GM03348 (cell line): ENCODE measurements at regions not wholly inside any gene's neighbourhood (a gene's known extent, or its start where the extent isn't known, plus 50 kb on each side); places are given as distances from the start of the nearest gene placed in this dataset.
"Not testable (repeated sequence)": the region's sequence is repeated elsewhere in the genome, so short reads cannot be mapped to it uniquely, and the experiment has no call there.

Experiments used
- DNase-seq: peaks from one replicate; pipeline ENCODE4 v3.0.0; 2012; ENCODE audit warnings: low spot score

GRCh38 chr7:106562711-106563366, 98.1 kb downstream of the CCDC71L start:
- DNase-seq, result no peak

GRCh38 chr7:106561666-106562411, 99.1 kb downstream of the CCDC71L start:
- no peak for DNase-seq

GRCh38 chr7:106561151-106561550, 99.8 kb downstream of the CCDC71L start:
- no peak for DNase-seq

- no peak for DNase-seq
These were observed 100.5 kb downstream of the CCDC71L start for GRCh38 chr7:106560482-106560881.

- not testable (repeated sequence) for DNase-seq
These were observed 104.7 kb downstream of the CCDC71L start for GRCh38 chr7:106556244-106556643.

GRCh38 chr7:106554623-106555022, 106.3 kb downstream of the CCDC71L start:
- DNase-seq, result not testable (repeated sequence)

GRCh38 chr7:106553446-106553836, 107.5 kb downstream of the CCDC71L start:
- no peak for DNase-seq

- DNase-seq, result no peak
These were observed 108.1 kb downstream of the CCDC71L start for GRCh38 chr7:106552645-106553445.

- no peak for DNase-seq
These were observed 109.0 kb downstream of the CCDC71L start for GRCh38 chr7:106551936-106552335.

- DNase-seq, result no peak
These were observed 112.5 kb downstream of the CCDC71L start for GRCh38 chr7:106548491-106548890.

GRCh38 chr7:106545275-106545674, 115.7 kb downstream of the CCDC71L start:
- no peak for DNase-seq

- DNase-seq, result no peak
These were observed 117.7 kb downstream of the CCDC71L start for GRCh38 chr7:106543221-106543757.

- peak; percentile 84 for DNase-seq
These were observed 118.3 kb downstream of the CCDC71L start for GRCh38 chr7:106542550-106543220.

- no peak for DNase-seq
These were observed 122.3 kb downstream of the CCDC71L start for GRCh38 chr7:106538638-106539037.

GRCh38 chr7:106537119-106537518, 123.8 kb downstream of the CCDC71L start:
- DNase-seq, result no peak

- DNase-seq, result no peak
These were observed 124.9 kb downstream of the CCDC71L start for GRCh38 chr7:106536079-106536478.

GRCh38 chr7:106535234-106535932, 125.6 kb downstream of the CCDC71L start:
- DNase-seq, result peak; percentile 67

GRCh38 chr7:106534271-106534846, 126.6 kb downstream of the CCDC71L start:
- DNase-seq, result no peak

GRCh38 chr7:106530183-106530582, 130.8 kb downstream of the CCDC71L start:
- DNase-seq, result not testable (repeated sequence)

GRCh38 chr7:106526617-106527016, 134.3 kb downstream of the CCDC71L start:
- DNase-seq, result not testable (repeated sequence)

GRCh38 chr7:106524690-106525059, 136.3 kb downstream of the CCDC71L start:
- DNase-seq, result no peak
